ENCODE measurements at regions not wholly inside any gene's neighbourhood (a gene's known extent, or its start where the extent isn't known, plus 50 kb on each side); places are given as distances from the start of the nearest gene placed in this dataset.

DNA sequence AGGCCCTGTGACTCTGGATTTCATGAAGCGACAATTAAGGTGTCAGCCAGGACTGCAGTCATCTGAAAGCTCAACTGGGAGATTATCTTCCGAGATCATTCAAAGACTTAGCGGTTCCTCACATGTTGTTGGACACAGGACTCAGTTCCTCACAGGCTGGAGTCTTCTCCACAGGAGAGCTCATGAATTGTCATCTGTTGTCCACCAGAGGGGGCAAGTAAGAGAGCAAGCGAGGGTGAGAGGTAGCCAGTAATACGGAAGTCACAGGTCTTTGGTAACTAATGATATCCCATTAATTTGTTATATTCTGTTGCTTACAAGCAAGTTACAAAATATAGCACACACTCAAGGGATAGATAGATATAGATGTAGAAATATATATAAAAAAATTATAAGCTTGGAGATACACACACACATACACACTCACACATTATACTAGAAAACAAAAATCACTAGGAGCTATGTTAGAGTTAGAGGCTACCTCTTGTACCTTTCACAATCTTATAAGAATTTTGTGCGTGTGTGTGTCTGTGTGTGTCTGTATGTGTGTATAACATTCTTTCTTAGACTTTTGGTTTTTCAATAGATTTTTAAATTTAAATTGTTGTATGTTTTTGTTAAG is 1695.3 kb downstream of the BRINP3 start:
- peak; percentile 93 for TF ChIP-seq CTCF (IDR thresholded peaks at IDR 0.05)
- TF ChIP-seq ZFX (IDR thresholded peaks at IDR 0.05; ENCODE audit: borderline replicate concordance) = no peak

All from 22Rv1 (cell line).